GM18502 (cell line): ENCODE measurements at regions not wholly inside any gene's neighbourhood (a gene's known extent, or its start where the extent isn't known, plus 50 kb on each side); places are given as distances from the start of the nearest gene placed in this dataset.
A peak's percentile ranks its signal among the peaks of the same experiment; 100 is the strongest.
"Not testable (repeated sequence)": the region's sequence is repeated elsewhere in the genome, so short reads cannot be mapped to it uniquely, and the experiment has no call there.

Source experiments
- ATAC-seq: cut with Tn5 transposase; IDR thresholded peaks from one replicate; pipeline ENCODE4 v1.9.1; 2021; ENCODE audit warnings: mild to moderate bottlenecking; ENCODE audit not compliant: unreplicated experiment, poor library complexity

DNA sequence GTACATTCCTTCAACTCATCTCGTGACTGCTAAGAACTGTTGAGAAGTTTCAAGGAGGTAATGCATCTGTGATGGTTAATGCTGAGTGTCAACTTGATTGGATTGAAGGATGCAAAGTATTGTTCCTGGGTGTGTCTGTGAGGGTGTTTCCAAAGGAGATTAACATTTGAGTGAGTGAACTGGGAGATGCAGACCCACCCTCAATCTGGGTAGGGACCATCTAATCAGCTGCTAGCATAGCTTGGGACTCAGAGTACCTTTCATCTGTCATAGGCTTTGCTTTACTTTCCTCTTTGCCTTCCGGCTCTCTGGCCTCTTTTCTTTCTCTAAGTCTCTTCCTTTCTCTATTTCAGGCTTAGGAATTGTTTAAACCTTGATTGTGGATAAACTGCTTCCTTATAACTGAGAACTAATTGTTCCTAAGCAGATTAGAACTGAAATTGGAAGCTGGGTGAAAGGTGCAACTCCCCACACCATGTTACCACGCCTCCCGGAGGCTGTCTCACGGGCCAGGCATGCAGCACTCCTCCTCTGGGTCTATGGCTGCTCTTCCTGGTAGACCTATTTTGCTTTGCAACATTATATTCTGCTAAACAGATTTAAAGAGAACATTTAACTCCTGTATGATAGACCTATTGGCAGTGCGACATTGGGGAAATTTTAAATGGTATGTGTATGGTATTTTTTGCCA, 298.2 kb downstream of the CCSER2 start:
- no peak for ATAC-seq

DNA sequence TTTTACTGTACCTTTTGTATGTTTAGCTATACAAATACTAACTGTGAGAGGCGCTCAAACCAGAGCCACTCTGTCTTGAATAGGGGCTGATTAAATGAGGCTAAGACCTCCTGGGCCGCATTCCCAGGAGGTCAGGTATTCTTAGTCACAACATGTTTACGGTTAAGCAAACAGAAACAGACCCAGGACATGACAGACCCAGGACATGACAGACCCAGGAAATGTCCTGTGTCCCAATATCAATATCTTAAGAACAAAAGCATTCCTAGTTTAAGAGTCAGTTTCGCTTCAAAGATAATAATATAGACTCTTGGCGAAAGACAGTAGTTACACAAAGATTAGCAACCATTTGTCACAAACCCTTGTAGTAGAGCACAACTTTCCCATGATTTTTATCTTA, 304.5 kb downstream of the CCSER2 start:
- ATAC-seq = no peak

DNA sequence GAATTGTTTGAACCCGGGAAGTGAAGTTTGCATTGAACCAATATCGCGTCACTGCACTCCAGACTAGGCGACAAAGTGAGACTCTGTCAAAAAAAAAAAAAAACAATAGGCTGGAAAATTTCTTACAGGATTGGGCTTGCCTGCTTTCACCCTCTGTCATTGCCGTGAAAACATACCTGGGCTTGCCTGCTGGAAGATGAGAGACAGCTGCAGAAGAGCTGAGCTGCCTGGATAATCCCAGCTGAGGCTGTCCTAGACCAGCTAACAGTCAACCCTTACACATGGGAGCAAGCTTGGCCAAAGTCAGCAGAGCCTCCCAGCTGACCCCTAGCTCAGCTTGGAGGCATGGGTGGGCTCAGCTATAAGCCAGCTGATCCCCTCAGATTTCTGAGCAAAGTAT, 306.2 kb downstream of the CCSER2 start:
- no peak for ATAC-seq

DNA sequence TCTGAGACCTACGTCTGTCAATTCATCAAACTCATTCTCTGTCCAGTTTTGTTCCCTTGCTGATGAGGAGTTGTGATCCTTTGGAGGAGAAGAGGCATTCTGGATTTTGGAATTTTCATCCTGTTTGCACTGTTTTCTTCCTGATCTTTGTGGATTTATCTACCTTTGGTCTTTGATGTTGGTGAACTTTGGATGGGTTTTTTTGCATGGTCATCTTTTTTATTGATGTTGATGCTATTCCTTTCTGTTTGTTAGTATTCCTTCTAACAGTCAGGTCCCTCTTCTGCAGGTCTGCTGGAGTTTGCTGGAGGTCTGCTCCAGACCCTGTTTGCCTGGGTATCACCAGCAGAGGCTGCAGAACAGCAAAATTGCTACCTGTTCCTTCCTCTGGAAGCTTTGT, 322.2 kb downstream of the CCSER2 start:
- ATAC-seq = not testable (repeated sequence)

DNA sequence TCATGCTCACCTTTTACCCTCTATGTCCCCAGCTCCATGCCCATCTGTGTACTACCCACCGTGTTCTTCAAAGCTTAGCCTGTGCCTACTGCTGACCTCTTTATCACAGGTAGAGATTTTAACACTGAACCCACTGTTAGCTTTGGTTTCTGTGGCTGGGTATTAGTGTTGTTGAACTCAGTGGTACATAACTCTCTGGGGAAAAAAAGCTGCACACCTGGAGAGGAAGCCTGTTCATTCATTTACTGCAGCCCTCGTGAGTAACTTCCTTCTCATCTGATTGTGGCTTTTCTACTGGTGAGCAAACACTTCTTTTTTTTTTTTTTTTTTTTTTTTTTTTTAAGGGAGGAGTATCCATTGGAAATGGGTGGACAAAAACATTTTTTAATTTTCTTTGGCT, 326.3 kb downstream of the CCSER2 start:
- ATAC-seq = peak; percentile 79

DNA sequence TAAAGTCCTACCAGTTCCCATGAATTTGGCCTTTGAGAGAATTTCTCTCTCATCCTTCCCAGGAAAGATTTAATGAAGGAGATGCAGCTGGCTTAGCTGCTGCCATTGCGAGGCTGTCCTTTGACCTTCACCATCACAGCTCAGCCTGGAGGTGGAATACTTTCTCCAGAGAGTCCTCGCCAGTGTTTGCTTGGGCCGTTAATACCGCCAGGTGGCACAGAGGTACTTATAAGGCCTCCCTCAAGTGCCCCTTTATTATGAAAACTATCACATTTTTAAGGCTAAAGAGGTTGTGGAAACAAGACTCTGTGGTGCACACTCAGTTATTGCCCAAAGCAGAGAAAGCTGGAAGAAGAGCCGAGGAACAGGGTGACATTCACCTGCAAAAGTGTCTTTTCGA, 330.6 kb downstream of the CCSER2 start:
- ATAC-seq = no peak

DNA sequence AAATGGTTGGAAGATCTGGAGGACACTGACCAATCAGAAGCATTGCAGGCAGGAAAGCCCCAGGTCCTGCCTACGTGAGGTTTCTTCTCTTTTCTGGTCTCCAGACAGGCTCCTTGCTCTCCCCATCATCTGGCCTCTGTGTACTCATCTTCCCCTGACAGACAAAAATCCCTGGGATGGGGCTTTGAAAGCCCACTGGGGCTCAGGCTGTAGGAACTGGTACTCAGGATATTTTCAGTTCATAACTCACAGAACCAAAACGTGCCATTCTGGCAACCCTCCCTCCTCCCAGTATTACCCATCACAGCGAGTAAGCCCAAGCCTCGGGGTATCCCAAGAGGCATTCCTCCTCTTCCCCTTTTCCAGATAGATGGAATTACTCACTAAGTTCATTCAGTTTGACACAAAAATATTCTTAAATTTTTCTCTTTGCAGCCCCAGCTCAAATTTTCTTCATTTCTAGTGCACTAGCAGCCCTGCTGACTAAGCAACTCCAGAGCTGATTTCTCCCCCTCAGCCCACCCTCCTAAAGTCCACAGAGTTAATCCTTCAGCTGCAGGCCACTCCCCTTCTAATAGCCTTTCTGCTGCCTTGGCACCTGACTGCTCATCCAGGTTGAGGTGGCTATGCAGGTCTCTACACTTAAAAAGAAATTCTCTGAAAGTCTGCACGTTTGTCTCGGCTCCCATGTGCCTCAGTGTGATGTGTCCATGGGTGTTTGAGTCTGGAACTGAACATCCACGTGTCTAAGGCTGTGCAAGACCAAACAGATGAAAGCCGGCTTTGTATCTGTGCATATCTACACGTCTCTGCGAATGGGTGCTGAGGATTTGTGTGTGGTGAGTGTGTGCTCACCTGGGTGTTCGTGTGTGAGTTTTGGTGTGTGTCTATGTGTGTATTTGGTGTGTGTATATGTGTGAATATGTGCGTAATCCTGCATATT, 331.4 kb downstream of the CCSER2 start:
- no peak for ATAC-seq

DNA sequence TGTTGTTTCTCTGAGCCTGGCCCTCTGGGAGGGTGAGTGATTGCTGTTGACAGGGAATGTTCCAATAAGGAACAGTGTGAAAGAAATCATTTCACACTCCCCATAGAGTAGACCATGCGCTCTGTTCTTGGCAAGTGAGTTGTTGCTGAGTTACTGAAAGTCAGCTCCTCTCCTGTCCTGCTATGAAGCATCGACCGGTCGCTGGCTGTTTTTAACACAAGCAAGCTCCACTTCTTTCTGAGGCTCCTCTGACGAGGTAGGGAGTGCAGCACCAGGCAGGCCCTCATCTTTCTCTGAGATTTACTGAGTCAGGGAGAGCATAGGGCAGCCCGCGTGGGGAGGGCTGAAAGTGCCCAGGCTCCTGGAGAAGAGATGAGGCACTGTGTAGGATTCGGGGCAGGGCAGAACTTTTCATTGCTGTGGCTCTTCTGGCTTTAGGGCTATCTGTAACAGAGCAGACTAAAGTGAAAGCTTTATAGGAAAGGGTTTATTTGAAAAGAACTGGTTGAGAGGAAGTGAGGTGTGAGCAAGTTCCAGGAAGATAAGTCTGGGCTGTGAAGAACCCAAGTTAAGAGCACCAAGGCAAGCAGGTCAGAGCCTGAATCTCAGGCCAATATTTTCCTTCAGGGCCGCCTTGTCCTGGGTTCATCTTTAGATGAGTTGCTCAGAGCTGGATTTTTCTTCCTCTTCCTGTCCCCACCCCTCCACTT, 332.2 kb downstream of the CCSER2 start:
- ATAC-seq = no peak

DNA sequence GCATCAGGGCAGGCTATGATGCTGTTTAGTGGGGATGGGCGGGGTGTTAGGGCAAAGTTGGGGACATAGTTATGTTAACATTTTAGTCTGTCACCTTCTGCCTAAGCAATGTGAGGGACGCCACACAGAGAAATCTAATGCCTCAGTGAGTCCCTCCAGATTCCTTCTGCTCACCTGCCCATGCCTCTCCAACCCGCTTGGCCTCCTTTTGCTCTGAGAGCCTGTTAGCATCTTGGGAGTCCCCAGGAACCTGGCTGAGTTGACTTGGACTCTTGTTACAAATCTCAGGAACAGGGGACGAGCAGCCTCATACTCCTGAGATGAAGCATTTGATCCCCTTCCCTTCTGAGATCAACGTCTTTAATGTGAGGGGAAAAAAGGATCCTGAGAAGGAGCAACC, 336.8 kb downstream of the CCSER2 start:
- ATAC-seq = no peak

DNA sequence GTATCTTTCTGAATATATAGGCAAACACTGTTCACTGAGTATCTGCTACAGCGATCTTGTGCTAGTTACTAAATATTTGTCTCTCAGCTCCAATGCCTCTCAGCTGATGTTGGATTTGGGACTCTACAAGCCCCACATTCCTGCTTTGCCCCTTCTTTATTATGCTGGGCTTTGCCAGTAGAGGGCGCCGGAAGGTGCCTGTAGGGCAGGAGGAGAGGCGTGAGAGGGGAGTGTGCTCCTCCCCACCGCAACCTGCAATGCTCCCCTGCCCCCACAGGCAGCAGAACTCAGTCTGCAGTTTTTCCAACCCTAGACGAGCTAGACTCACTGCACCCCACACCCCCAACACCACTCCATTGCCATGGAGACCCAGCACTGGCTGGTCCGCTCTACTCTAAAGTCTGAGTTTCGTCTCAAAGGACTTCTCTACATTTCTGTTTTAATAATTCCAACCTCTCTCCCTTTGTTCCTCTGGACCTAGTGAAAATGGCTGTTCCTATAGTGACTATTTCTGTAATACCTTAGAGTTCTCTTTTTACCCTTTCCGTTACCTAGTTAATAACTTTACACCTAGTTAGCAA, 337.6 kb downstream of the CCSER2 start:
- ATAC-seq = peak; percentile 84

DNA sequence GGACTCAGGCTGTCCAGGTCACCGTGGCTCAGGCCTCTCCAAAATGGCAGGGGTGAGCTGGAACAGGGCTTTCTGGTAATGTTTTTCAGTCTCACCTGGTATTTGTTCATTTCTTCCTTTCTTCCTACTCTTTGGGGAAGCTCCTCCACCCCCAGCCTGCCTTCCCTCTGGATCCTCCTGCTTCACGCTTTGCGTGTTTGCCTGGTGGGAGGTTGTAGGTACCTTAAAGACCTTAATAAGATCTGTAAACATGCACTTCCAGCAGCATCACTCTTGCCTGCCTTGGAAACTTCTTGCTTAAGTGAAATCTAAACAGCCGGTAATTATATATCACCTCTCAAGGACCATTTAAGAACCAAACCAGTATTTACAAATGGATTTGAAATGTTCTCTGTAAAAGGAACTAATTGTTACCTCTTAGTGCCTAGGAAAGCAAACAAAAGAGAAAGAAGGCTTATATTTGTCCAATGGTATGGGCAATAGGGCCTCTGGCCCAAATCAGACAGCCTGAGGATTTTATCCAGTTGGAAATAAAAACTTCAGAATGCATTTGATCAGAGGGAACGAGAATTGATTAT, 339.9 kb downstream of the CCSER2 start:
- no peak for ATAC-seq

DNA sequence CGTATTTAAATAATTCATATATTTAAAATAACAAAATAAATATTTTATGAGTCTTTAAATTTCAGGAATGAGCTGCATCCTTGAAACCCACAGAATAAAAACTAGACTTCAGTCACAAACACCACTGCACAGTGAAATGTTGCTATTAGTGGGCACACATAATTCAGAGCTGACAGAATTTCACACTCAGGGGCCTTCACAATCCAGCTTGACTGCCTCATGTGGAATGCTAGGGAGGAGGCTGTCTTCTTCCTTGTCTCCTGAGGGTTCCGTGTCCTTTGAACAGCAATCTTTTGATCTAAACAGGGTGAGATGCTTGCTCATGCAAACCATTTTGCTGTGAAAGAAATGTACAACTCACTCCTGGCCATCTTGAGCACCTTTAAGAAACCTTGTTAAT, 346.7 kb downstream of the CCSER2 start:
- ATAC-seq = no peak

DNA sequence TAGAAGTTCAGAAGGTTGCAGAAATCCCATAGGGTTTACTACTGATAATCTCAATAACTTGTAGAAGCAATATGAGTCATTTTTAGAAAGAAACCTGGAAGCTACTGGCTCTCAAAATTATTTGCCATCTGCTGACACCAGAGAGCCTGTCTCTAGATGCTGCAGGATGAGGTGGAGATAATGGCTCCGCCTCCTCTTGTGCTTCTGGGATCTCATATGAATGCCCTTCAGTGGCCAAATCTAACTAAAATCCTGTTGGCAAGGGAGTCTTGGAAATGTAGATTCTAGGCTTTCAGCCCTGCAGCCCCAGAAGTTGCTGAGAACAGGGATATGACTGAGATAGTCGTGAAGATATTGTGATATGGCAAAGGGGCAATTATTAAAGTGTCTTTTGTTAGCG, 348.1 kb downstream of the CCSER2 start:
- no peak for ATAC-seq

DNA sequence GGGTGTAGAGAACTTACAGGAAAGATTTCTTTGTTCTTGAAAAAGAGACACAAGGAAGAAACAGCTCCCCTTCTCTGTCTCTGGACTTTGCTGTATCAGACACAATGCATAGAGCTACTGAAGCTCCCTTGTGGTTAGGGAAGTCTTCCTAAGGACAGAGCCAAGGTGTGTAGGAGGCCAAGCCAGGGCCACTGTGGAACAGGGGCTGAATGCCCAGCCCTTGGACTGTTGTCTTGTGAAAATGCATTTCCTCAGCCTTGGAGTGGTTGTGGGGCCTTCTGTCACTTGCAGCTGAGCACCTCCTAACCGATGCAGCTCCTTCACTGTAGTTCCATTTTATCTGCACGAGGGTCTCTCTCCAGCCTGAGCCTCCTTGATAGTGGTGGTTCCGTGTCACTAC, 353.4 kb downstream of the CCSER2 start:
- ATAC-seq = no peak

DNA sequence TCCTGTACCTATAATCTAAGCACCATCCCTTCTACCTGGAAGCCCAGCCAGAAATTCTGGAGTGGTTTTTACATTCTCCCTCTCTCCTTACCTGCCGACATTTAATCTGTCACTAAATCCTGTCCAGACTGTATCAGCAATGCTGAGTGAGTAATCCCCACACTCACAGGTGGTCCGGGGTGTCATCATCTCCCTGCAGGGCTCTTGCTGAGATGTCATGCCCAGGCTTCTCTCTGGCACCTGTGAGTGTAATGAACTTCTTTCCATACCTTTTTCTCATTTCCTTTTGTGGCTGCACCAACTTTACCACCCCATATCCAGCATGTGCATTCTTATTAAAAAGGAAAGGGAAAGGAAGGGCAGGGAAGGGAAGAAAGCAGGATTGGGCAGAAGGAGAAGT, 355.2 kb downstream of the CCSER2 start:
- ATAC-seq = no peak

DNA sequence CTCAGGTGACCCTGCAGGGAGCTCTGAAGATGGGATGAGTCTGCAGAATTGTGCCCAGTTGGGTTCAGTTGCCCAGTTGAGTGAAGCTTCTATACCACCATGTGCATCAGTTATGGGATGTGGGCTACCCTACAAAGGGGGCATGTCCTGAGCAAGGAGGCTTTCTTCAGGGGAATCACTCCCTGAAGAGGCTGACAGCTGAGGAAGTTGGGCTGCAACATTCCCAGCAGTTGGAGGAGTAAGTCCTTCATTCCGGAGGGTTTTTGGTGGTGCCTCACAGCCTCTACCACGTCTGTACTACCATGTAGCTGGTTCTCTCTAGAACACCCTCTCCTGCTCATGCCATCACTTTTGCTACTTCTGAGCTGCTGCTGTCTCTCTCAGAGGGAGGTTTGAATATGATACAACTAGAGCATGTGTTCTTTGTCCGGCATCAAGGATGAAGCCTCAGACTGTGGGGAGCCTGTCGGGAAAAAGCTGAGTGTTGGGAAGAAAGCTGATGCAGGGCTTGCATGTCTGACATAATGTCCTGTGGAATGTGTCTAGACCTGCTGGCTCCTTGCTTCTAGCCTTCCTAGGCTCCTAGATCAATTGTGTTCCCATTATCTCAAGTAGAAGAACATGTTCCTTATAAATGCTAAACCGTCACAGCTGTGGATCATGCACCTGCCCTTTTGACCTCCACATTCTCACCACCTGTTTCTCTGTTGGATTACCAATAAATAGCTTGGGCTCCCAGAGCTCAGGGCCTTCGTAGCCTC, 355.8 kb downstream of the CCSER2 start:
- no peak for ATAC-seq

DNA sequence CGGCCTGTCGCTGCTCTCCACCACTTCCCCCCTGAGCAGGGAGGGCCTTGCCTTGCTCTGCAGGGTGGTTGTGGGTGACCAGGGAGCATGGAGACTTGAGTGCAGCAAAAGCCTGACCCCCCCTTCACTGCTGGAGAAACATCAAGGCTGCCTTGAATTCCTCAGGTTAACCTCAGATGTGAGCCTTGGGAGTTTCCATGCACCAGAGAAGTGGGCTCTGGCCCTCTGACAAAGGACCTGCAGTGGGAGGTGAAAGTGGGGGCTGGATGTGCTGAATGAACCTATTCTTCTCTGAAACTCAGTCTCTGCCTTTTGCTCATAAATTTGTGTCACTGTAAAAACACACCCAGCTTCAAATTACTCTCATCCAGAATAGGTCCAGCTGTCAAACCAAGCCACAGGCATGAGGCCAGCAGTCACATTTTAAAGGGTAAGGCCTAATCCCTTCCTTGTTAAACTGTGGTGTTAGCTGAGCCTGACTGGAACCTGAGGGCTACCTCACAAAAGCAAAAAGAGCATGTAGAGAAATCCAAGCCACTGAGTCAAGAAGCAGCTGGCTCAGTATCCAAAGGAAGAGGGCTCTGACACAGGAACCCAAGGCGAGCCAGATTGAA, 356.8 kb downstream of the CCSER2 start:
- no peak for ATAC-seq

DNA sequence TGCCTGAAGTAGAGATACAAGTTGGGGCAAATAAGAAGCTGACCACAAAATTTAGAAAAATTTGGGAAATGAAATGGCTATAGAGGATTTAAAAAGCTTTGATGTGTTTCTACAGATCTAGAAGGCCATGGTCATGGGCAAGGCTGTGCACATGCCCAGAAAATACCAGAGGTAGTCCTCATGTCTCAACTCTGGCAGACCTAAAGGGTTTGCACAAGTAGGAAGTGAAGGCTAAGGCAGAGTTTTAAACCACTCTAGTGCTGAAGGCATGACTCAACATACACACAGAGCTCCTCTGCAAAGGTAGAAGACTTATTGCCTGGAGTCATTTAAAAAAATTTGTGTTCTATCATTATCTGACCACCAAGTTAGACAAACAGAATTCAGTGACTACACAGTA, 364.6 kb downstream of the CCSER2 start:
- ATAC-seq = no peak

DNA sequence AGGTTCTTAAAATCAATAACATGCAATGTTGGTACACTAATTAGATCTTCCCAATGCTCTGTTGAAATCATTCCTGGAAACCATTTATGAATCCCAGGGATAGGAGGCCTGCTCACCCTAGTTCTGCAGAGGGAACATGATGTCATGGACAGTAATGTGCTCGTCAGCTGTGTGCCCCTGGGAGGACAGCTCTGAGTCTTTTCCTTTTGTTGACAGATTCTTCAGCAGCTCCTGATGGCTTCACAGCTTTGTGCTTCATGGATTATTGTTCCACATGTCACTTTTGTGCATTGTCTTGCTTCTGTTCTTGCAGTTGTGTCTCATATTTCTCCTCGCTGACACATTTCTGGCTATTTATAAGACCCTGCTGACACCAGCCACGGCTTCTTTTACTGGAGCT, 367.5 kb downstream of the CCSER2 start:
- ATAC-seq = no peak
